Sigmoid colon (tissue), 4 donors: ENCODE measurements at regions not wholly inside any gene's neighbourhood (a gene's known extent, or its start where the extent isn't known, plus 50 kb on each side); places are given as distances from the start of the nearest gene placed in this dataset.

Experiments used
- EP300 ChIP-seq, 4 donors: sonication (generic); formaldehyde crosslinking; IDR thresholded peaks; one replicate each; pipeline ENCODE4 v1.6.1; 2017; ENCODE audit warnings: antibody characterized with exemption in 4 of 4
- POLR2A ChIP-seq, 2 donors: fragments of 450-650 bp; IDR thresholded peaks; one replicate each; pipeline ENCODE4 v1.6.1; 2016; ENCODE audit warnings: antibody characterized with exemption in 2 of 2, mild to moderate bottlenecking in 2 of 2, moderate library complexity in 2 of 2
- POLR2AphosphoS5 ChIP-seq, 4 donors: sonication (generic); formaldehyde crosslinking; IDR thresholded peaks; one replicate each; pipeline ENCODE4 v1.6.1; 2017; ENCODE audit warnings: antibody characterized with exemption in 4 of 4
- TF ChIP-seq, protein P1 (sequence below), 4 experiments: fragments of 450-650 bp in 3 of 4; fragments of 200-600 bp in 1 of 4; IDR thresholded peaks; one replicate each; pipeline ENCODE4 v1.5.1; 2016 to 2019; ENCODE audit warnings: antibody characterized with exemption in 4 of 4, mild to moderate bottlenecking in 3 of 4, moderate library complexity in 2 of 4

DNA sequence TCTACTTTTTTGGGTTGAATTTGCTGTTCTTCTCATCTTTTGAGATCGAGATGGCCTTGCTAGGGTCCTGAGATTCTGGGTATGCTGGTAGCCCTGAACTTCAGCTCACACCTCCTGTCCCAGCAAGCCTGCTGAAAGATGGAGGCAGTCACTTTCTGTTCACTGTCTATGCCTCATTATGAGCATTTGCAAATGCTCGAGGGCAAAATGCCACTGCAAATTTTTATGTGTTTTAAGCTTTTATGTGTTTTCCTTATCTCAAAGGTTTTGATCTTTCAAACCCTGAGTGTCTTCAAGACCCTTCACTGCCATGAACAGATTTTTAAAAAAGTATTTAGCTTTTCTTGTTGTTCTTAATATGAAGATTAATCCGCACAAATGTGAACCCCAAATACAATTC is 766.7 kb upstream of the HS6ST1 start:
- TF ChIP-seq, protein P1, sequence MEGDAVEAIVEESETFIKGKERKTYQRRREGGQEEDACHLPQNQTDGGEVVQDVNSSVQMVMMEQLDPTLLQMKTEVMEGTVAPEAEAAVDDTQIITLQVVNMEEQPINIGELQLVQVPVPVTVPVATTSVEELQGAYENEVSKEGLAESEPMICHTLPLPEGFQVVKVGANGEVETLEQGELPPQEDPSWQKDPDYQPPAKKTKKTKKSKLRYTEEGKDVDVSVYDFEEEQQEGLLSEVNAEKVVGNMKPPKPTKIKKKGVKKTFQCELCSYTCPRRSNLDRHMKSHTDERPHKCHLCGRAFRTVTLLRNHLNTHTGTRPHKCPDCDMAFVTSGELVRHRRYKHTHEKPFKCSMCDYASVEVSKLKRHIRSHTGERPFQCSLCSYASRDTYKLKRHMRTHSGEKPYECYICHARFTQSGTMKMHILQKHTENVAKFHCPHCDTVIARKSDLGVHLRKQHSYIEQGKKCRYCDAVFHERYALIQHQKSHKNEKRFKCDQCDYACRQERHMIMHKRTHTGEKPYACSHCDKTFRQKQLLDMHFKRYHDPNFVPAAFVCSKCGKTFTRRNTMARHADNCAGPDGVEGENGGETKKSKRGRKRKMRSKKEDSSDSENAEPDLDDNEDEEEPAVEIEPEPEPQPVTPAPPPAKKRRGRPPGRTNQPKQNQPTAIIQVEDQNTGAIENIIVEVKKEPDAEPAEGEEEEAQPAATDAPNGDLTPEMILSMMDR (IDR thresholded peaks at IDR 0.05): no peak
- TF ChIP-seq POLR2A (IDR thresholded peaks at IDR 0.05): no peak
- no peak for TF ChIP-seq POLR2AphosphoS5 (IDR thresholded peaks at IDR 0.05)
- TF ChIP-seq EP300 (IDR thresholded peaks at IDR 0.05): no peak
